Astrocyte (in vitro differentiated cells and primary cell): ENCODE measurements at regions not wholly inside any gene's neighbourhood (a gene's known extent, or its start where the extent isn't known, plus 50 kb on each side); places are given as distances from the start of the nearest gene placed in this dataset.
"Not testable (repeated sequence)": the region's sequence is repeated elsewhere in the genome, so short reads cannot be mapped to it uniquely, and the experiment has no call there.

Source experiments
- DNase-seq: peaks from one replicate; pipeline ENCODE4 v3.0.0-alpha.2; 2010; ENCODE audit warnings: low read depth
- FAIRE-seq: peaks from 2 replicates; lab custom pipeline; 2011; peaks lifted over from hg19 to GRCh38; lab: Jason Lieb, UNC
- H2AFZ ChIP-seq: 2 replicates; pipeline ENCODE4 v1.6.0; 2012; ENCODE audit warnings: low read depth, low read length, inconsistent platforms
- H3K27ac ChIP-seq: 2 replicates; pipeline ENCODE4 v1.5.1; 2011; ENCODE audit warnings: low read depth, low read length, inconsistent platforms
- H3K27me3 ChIP-seq: 2 replicates; pipeline ENCODE4 v1.6.0; 2011; ENCODE audit warnings: low read length, inconsistent platforms; ENCODE audit not compliant: insufficient read depth
- H3K36me3 ChIP-seq: 2 replicates; pipeline ENCODE4 v1.5.1; 2011; ENCODE audit warnings: low read length, inconsistent platforms; ENCODE audit not compliant: insufficient read depth
- H3K4me1 ChIP-seq: 2 replicates; pipeline ENCODE4 v1.5.1; 2011; ENCODE audit warnings: low read length, inconsistent platforms; ENCODE audit not compliant: insufficient read depth
- H3K4me2 ChIP-seq: 2 replicates; pipeline ENCODE4 v1.6.0; 2012; ENCODE audit warnings: low read length, inconsistent platforms
- H3K4me3 ChIP-seq: 2 replicates; pipeline ENCODE4 v1.5.1; 2011; ENCODE audit warnings: low read depth, mild to moderate bottlenecking, low read length, inconsistent platforms; ENCODE audit not compliant: insufficient read depth
- H3K79me2 ChIP-seq: 2 replicates; pipeline ENCODE4 v1.6.0; 2012; ENCODE audit warnings: mild to moderate bottlenecking, low read length, inconsistent platforms; ENCODE audit not compliant: insufficient read depth
- H3K9ac ChIP-seq: 2 replicates; pipeline ENCODE4 v1.6.0; 2012; ENCODE audit warnings: mild to moderate bottlenecking, low read length, inconsistent platforms
- H3K9me3 ChIP-seq: 2 replicates; pipeline ENCODE4 v1.5.1; 2012; ENCODE audit warnings: low read depth, mild to moderate bottlenecking, low read length, inconsistent platforms; ENCODE audit not compliant: insufficient read depth
- H4K20me1 ChIP-seq: 2 replicates; pipeline ENCODE4 v1.6.0; 2012; ENCODE audit warnings: low read length, inconsistent platforms; ENCODE audit not compliant: insufficient read depth
- H3K27ac Mint-ChIP-seq: one replicate; pipeline ENCODE4 v1.8.0; 2021; ENCODE audit warnings: mild to moderate bottlenecking, mixed read lengths; ENCODE audit not compliant: unreplicated experiment
- H3K27me3 Mint-ChIP-seq: one replicate; pipeline ENCODE4 v1.8.0; 2021; ENCODE audit warnings: low read depth, mixed read lengths; ENCODE audit not compliant: unreplicated experiment
- H3K36me3 Mint-ChIP-seq: one replicate; pipeline ENCODE4 v1.8.0; 2021; ENCODE audit warnings: low read depth, mixed read lengths; ENCODE audit not compliant: unreplicated experiment
- H3K4me1 Mint-ChIP-seq: one replicate; pipeline ENCODE4 v1.8.0; 2021; ENCODE audit warnings: low read depth, mixed read lengths; ENCODE audit not compliant: unreplicated experiment
- H3K4me3 Mint-ChIP-seq: one replicate; pipeline ENCODE4 v1.8.0; 2021; ENCODE audit warnings: mild to moderate bottlenecking, moderate library complexity, mixed read lengths; ENCODE audit not compliant: unreplicated experiment
- H3K9me3 Mint-ChIP-seq: one replicate; pipeline ENCODE4 v1.8.0; 2021; ENCODE audit warnings: mild to moderate bottlenecking, mixed read lengths; ENCODE audit not compliant: unreplicated experiment
- EZH2 ChIP-seq: IDR thresholded peaks from 2 replicates; pipeline ENCODE4 v1.6.1; 2012; ENCODE audit warnings: mild to moderate bottlenecking, low read length, inconsistent platforms; ENCODE audit not compliant: insufficient read depth
- TF ChIP-seq, protein P1 (sequence below): IDR thresholded peaks from 2 replicates; pipeline ENCODE4 v1.5.1; 2011; ENCODE audit warnings: low read depth, mild to moderate bottlenecking, inconsistent platforms, low read length, moderate library complexity; ENCODE audit not compliant: insufficient read depth

DNA sequence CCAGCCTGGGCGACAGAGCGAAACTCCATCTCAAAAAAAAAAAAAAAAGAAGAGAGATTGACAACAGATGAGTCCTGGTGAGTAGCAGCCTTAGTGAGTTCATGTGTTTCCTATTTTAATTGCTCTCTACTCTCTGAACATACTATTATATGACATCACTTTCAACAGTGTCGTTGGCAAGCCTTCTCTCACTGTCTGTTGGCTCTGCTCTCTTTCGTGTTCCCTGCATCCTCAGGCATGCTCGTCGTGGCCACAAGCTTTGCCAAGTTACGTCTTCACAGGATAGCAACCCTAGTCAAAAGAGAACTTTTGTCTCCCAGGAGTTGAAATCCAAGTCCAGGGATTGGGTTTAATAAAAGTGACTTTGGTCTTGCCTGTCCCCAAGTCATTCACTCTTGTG lies 117.1 kb upstream of the EGFL6 start:
- Histone ChIP-seq H3K9me3 (no peaks in the 10 kb centered on the region), H3K79me2 (no peaks in the 10 kb centered on the region), H3K4me1 (no peaks in the 10 kb centered on the region), H4K20me1 (no peaks in the 10 kb centered on the region), H3K27me3 (no peaks in the 10 kb centered on the region), H3K4me2 (no peak overlapping the region), H3K27ac (no peak overlapping the region), H3K9ac (no peak overlapping the region), H3K36me3 (no peaks in the 10 kb centered on the region), H3K4me3 (no peak overlapping the region), H2AFZ (no peak overlapping the region)
- Mint-ChIP-seq H3K4me1 (no peaks in the 10 kb centered on the region), H3K9me3 (no peaks in the 10 kb centered on the region), H3K4me3 (no peak overlapping the region), H3K36me3 (no peaks in the 10 kb centered on the region), H3K27me3 (no peaks in the 10 kb centered on the region), H3K27ac (no peak overlapping the region)
- no peak for DNase-seq
- TF ChIP-seq EZH2, result no peak
- TF ChIP-seq, protein P1, sequence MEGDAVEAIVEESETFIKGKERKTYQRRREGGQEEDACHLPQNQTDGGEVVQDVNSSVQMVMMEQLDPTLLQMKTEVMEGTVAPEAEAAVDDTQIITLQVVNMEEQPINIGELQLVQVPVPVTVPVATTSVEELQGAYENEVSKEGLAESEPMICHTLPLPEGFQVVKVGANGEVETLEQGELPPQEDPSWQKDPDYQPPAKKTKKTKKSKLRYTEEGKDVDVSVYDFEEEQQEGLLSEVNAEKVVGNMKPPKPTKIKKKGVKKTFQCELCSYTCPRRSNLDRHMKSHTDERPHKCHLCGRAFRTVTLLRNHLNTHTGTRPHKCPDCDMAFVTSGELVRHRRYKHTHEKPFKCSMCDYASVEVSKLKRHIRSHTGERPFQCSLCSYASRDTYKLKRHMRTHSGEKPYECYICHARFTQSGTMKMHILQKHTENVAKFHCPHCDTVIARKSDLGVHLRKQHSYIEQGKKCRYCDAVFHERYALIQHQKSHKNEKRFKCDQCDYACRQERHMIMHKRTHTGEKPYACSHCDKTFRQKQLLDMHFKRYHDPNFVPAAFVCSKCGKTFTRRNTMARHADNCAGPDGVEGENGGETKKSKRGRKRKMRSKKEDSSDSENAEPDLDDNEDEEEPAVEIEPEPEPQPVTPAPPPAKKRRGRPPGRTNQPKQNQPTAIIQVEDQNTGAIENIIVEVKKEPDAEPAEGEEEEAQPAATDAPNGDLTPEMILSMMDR, result no peak
- FAIRE-seq, result peak; percentile 23

DNA sequence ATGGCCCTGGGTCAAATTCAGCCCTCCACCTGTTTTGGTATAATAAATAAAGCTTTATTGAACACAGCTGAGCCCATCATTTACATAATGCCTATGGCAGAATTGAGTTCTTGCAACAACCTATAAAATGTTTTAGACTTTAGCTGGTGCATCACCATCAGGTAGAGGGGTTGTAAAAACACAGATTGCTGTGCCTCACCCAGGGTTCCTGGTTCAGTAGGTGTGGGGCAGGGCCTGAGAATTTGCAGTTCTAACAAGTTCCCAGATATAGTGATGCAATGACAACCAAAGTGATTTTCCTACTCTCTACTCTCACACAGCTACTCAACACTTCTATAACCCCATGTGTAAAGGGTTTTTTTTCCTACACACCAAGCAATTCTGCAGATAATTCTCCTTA lies 120.0 kb upstream of the EGFL6 start:
- H3K27ac Mint-ChIP-seq, result no peak overlapping the region
- no peak overlapping the region for H3K4me3 Mint-ChIP-seq
- Histone ChIP-seq H3K27ac (no peak overlapping the region), H3K36me3 (no peaks in the 10 kb centered on the region), H3K4me3 (no peak overlapping the region), H3K27me3 (no peaks in the 10 kb centered on the region), H3K9me3 (no peaks in the 10 kb centered on the region), H3K9ac (no peak overlapping the region), H3K4me2 (no peak overlapping the region), H2AFZ (no peak overlapping the region), H3K79me2 (no peaks in the 10 kb centered on the region), H3K4me1 (no peaks in the 10 kb centered on the region), H4K20me1 (no peaks in the 10 kb centered on the region)
- H3K36me3 Mint-ChIP-seq, result no peaks in the 10 kb centered on the region
- FAIRE-seq, result no peak
- no peak for DNase-seq
- H3K9me3 Mint-ChIP-seq, result peaks cover 2% of the 10 kb centered on the region
- H3K27me3 Mint-ChIP-seq, result no peaks in the 10 kb centered on the region
- H3K4me1 Mint-ChIP-seq, result no peaks in the 10 kb centered on the region
- no peak for TF ChIP-seq EZH2
- TF ChIP-seq, protein P1, result no peak

DNA sequence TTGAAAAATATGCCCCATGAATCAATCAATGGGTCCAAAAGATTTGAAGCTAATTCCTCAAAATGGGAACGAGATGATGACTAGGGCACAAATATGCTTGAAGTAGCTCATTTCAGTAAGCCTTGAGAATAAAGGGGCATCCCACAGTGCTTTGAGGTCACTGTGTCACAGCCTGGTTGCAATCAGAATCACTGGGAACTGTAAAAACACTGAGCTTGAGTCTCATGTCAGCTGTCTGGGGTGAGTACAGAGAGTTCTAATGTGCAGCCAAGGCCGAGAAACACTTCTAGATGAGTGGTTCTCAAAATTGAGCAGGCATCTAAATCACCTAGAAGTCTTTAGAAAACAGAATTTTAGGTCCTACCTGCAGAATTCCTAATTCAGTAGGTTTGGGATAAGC lies 120.5 kb upstream of the EGFL6 start:
- DNase-seq, result no peak
- no peak overlapping the region for H3K4me3 Mint-ChIP-seq
- FAIRE-seq, result peak; percentile 99
- H3K4me3 ChIP-seq, result no peak overlapping the region
- H3K4me1 Mint-ChIP-seq, result no peaks in the 10 kb centered on the region
- no peak for TF ChIP-seq EZH2
- TF ChIP-seq, protein P1, result no peak
- no peak overlapping the region for H3K27ac ChIP-seq
- no peak overlapping the region for H3K4me2 ChIP-seq
- H4K20me1 ChIP-seq, result no peaks in the 10 kb centered on the region
- peaks cover 2% of the 10 kb centered on the region for H3K9me3 Mint-ChIP-seq
- H3K27ac Mint-ChIP-seq, result no peak overlapping the region
- no peaks in the 10 kb centered on the region for H3K27me3 ChIP-seq
- no peaks in the 10 kb centered on the region for H3K27me3 Mint-ChIP-seq
- no peaks in the 10 kb centered on the region for H3K9me3 ChIP-seq
- H2AFZ ChIP-seq, result no peak overlapping the region
- H3K4me1 ChIP-seq, result no peaks in the 10 kb centered on the region
- H3K36me3 Mint-ChIP-seq, result no peaks in the 10 kb centered on the region
- H3K36me3 ChIP-seq, result no peaks in the 10 kb centered on the region
- H3K79me2 ChIP-seq, result no peaks in the 10 kb centered on the region
- no peak overlapping the region for H3K9ac ChIP-seq

DNA sequence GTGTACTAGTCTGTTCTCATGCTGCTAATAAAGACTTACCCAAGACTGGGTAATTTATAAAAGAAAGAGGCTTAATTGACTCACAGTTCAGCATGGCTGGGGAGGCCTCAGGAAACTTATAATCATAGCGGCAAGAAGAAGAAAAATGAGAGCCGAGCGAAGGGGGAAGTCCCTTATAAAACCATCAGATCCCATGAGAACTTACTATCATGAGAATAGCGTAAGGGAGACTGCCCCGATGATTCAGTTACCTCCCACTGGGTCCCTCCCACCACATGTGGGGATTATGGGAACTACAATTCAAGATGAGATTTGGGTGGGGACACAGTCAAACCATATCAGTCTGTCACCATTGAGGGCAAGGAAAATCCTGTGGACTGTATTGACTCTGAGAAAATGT lies 121.8 kb upstream of the ATXN3L start:
- FAIRE-seq, H3K36me3 ChIP-seq, H3K36me3 Mint-ChIP-seq, H3K4me3 Mint-ChIP-seq, H3K9ac ChIP-seq, H3K4me1 Mint-ChIP-seq, H3K27me3 Mint-ChIP-seq, H2AFZ ChIP-seq, H3K4me1 ChIP-seq, H3K4me3 ChIP-seq, H3K79me2 ChIP-seq, H3K27me3 ChIP-seq, H4K20me1 ChIP-seq, H3K9me3 Mint-ChIP-seq, H3K9me3 ChIP-seq, H3K27ac ChIP-seq, H3K27ac Mint-ChIP-seq, H3K4me2 ChIP-seq, DNase-seq: not testable (repeated sequence)
